Astrocyte (in vitro differentiated cells and primary cell): ENCODE measurements at regions not wholly inside any gene's neighbourhood (a gene's known extent, or its start where the extent isn't known, plus 50 kb on each side); places are given as distances from the start of the nearest gene placed in this dataset.

Experiments
- DNase-seq: peaks from one replicate; pipeline ENCODE4 v3.0.0-alpha.2; 2010; ENCODE audit warnings: low read depth
- FAIRE-seq: peaks from 2 replicates; lab custom pipeline; 2011; peaks lifted over from hg19 to GRCh38; lab: Jason Lieb, UNC
- H2AFZ ChIP-seq: 2 replicates; pipeline ENCODE4 v1.6.0; 2012; ENCODE audit warnings: low read depth, low read length, inconsistent platforms
- H3K27ac ChIP-seq: 2 replicates; pipeline ENCODE4 v1.5.1; 2011; ENCODE audit warnings: low read depth, low read length, inconsistent platforms
- H3K27me3 ChIP-seq: 2 replicates; pipeline ENCODE4 v1.6.0; 2011; ENCODE audit warnings: low read length, inconsistent platforms; ENCODE audit not compliant: insufficient read depth
- H3K36me3 ChIP-seq: 2 replicates; pipeline ENCODE4 v1.5.1; 2011; ENCODE audit warnings: low read length, inconsistent platforms; ENCODE audit not compliant: insufficient read depth
- H3K4me1 ChIP-seq: 2 replicates; pipeline ENCODE4 v1.5.1; 2011; ENCODE audit warnings: low read length, inconsistent platforms; ENCODE audit not compliant: insufficient read depth
- H3K4me2 ChIP-seq: 2 replicates; pipeline ENCODE4 v1.6.0; 2012; ENCODE audit warnings: low read length, inconsistent platforms
- H3K4me3 ChIP-seq: 2 replicates; pipeline ENCODE4 v1.5.1; 2011; ENCODE audit warnings: low read depth, mild to moderate bottlenecking, low read length, inconsistent platforms; ENCODE audit not compliant: insufficient read depth
- H3K79me2 ChIP-seq: 2 replicates; pipeline ENCODE4 v1.6.0; 2012; ENCODE audit warnings: mild to moderate bottlenecking, low read length, inconsistent platforms; ENCODE audit not compliant: insufficient read depth
- H3K9ac ChIP-seq: 2 replicates; pipeline ENCODE4 v1.6.0; 2012; ENCODE audit warnings: mild to moderate bottlenecking, low read length, inconsistent platforms
- H3K9me3 ChIP-seq: 2 replicates; pipeline ENCODE4 v1.5.1; 2012; ENCODE audit warnings: low read depth, mild to moderate bottlenecking, low read length, inconsistent platforms; ENCODE audit not compliant: insufficient read depth
- H4K20me1 ChIP-seq: 2 replicates; pipeline ENCODE4 v1.6.0; 2012; ENCODE audit warnings: low read length, inconsistent platforms; ENCODE audit not compliant: insufficient read depth
- H3K27ac Mint-ChIP-seq: one replicate; pipeline ENCODE4 v1.8.0; 2021; ENCODE audit warnings: mild to moderate bottlenecking, mixed read lengths; ENCODE audit not compliant: unreplicated experiment
- H3K27me3 Mint-ChIP-seq: one replicate; pipeline ENCODE4 v1.8.0; 2021; ENCODE audit warnings: low read depth, mixed read lengths; ENCODE audit not compliant: unreplicated experiment
- H3K36me3 Mint-ChIP-seq: one replicate; pipeline ENCODE4 v1.8.0; 2021; ENCODE audit warnings: low read depth, mixed read lengths; ENCODE audit not compliant: unreplicated experiment
- H3K4me1 Mint-ChIP-seq: one replicate; pipeline ENCODE4 v1.8.0; 2021; ENCODE audit warnings: low read depth, mixed read lengths; ENCODE audit not compliant: unreplicated experiment
- H3K4me3 Mint-ChIP-seq: one replicate; pipeline ENCODE4 v1.8.0; 2021; ENCODE audit warnings: mild to moderate bottlenecking, moderate library complexity, mixed read lengths; ENCODE audit not compliant: unreplicated experiment
- H3K9me3 Mint-ChIP-seq: one replicate; pipeline ENCODE4 v1.8.0; 2021; ENCODE audit warnings: mild to moderate bottlenecking, mixed read lengths; ENCODE audit not compliant: unreplicated experiment
- CTCF ChIP-seq: IDR thresholded peaks from 2 replicates; pipeline ENCODE4 v1.5.1; 2011; ENCODE audit warnings: low read depth, mild to moderate bottlenecking, inconsistent platforms, low read length, moderate library complexity; ENCODE audit not compliant: insufficient read depth
- EZH2 ChIP-seq: IDR thresholded peaks from 2 replicates; pipeline ENCODE4 v1.6.1; 2012; ENCODE audit warnings: mild to moderate bottlenecking, low read length, inconsistent platforms; ENCODE audit not compliant: insufficient read depth

DNA sequence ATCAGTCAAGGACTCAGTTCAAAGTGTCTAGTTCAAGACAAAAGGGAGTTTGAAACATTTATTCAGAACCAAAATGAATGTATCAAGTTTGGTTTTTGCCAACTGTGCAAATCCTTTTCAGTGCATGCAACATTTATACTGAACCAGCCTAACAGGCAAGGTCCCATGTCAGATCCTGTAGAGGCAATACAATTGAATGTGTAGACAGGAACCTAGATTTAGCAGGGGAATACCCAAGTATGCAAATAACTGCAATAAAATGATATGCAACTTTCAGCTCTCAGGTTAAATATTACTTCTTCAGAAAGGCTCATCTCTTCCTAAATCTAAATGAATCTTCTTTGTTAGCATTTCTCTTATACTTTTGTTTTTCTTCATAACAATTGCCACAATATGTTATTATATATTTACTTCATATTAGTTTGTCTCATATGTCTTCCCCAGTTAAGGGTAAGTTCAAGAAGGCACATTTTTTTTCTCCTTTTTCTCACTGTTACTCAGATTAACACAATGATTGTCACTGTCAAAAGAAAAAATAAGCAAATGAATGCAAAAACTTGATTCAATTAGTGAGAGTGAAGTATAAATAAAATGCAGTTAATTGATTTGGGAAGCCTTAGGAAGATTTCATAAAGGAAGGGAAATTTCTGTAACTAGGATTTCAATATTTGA lies 163.9 kb upstream of the RASA1 start:
- DNase-seq: no peak
- no peak overlapping the region for H3K4me3 ChIP-seq
- no peak overlapping the region for H3K9ac ChIP-seq
- H3K9me3 Mint-ChIP-seq: no peaks in the 10 kb centered on the region
- no peak overlapping the region for H3K4me2 ChIP-seq
- no peak overlapping the region for H3K27ac ChIP-seq
- H3K27ac Mint-ChIP-seq: no peak overlapping the region
- no peak overlapping the region for H3K4me3 Mint-ChIP-seq
- TF ChIP-seq CTCF (no peak), EZH2 (no peak)
- no peaks in the 10 kb centered on the region for H3K36me3 ChIP-seq
- H3K79me2 ChIP-seq: no peaks in the 10 kb centered on the region
- no peaks in the 10 kb centered on the region for H3K36me3 Mint-ChIP-seq
- no peaks in the 10 kb centered on the region for H4K20me1 ChIP-seq
- H3K9me3 ChIP-seq: no peaks in the 10 kb centered on the region
- H2AFZ ChIP-seq: no peak overlapping the region
- no peak for FAIRE-seq
- no peaks in the 10 kb centered on the region for H3K27me3 Mint-ChIP-seq
- H3K4me1 ChIP-seq: peaks cover 2% of the 10 kb centered on the region
- peaks cover 5% of the 10 kb centered on the region for H3K4me1 Mint-ChIP-seq
- H3K27me3 ChIP-seq: no peaks in the 10 kb centered on the region

- no peaks in the 10 kb centered on the region for H3K4me1 ChIP-seq
- no peaks in the 10 kb centered on the region for H3K9me3 ChIP-seq
- TF ChIP-seq CTCF (no peak), EZH2 (no peak)
- H3K27me3 Mint-ChIP-seq: no peaks in the 10 kb centered on the region
- H3K4me3 Mint-ChIP-seq: no peak overlapping the region
- no peak overlapping the region for H3K4me2 ChIP-seq
- DNase-seq (no peak), FAIRE-seq (no peak)
- no peak overlapping the region for H3K9ac ChIP-seq
- H2AFZ ChIP-seq: no peak overlapping the region
- no peaks in the 10 kb centered on the region for H3K36me3 Mint-ChIP-seq
- no peaks in the 10 kb centered on the region for H3K79me2 ChIP-seq
- no peaks in the 10 kb centered on the region for H3K4me1 Mint-ChIP-seq
- no peak overlapping the region for H3K27ac Mint-ChIP-seq
- no peaks in the 10 kb centered on the region for H4K20me1 ChIP-seq
- no peak overlapping the region for H3K27ac ChIP-seq
- no peak overlapping the region for H3K4me3 ChIP-seq
- no peaks in the 10 kb centered on the region for H3K36me3 ChIP-seq
- no peaks in the 10 kb centered on the region for H3K9me3 Mint-ChIP-seq
- H3K27me3 ChIP-seq: no peaks in the 10 kb centered on the region
Observed at GRCh38 chr5:87105577-87105976, 162.1 kb upstream of the RASA1 start.

DNA sequence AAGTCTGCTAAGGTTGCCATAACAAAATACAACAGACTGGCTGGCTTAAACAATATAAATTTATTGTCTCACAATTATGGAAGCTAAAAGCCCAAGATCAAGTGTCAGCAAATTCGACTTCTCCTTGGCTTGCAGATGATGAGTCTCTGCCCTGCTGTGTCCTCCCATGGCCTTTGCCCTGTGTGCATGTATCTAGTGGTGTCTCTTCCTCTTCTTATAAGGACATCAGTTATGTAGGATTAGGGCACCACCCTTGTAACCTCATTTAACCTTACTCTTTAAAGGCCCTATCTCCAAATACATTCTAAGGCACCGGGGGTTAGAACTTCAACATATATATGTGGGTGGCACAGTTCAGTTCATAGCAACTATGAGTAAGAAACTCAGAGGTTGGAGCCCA lies 157.9 kb upstream of the RASA1 start:
- Histone ChIP-seq H3K9me3 (no peaks in the 10 kb centered on the region), H3K27ac (no peak overlapping the region), H3K27me3 (no peaks in the 10 kb centered on the region), H3K79me2 (no peaks in the 10 kb centered on the region), H3K36me3 (no peaks in the 10 kb centered on the region), H3K9ac (no peak overlapping the region), H2AFZ (no peak overlapping the region), H3K4me2 (no peak overlapping the region), H3K4me1 (peaks cover 19% of the 10 kb centered on the region), H3K4me3 (no peak overlapping the region), H4K20me1 (no peaks in the 10 kb centered on the region)
- no peak for DNase-seq
- H3K4me3 Mint-ChIP-seq: no peak overlapping the region
- FAIRE-seq: no peak
- H3K4me1 Mint-ChIP-seq: peaks cover 18% of the 10 kb centered on the region
- no peaks in the 10 kb centered on the region for H3K9me3 Mint-ChIP-seq
- no peak overlapping the region for H3K27ac Mint-ChIP-seq
- H3K36me3 Mint-ChIP-seq: no peaks in the 10 kb centered on the region
- H3K27me3 Mint-ChIP-seq: no peaks in the 10 kb centered on the region
- no peak for TF ChIP-seq CTCF
- TF ChIP-seq EZH2: no peak
